ENCODE measurements at regions not wholly inside any gene's neighbourhood (a gene's known extent, or its start where the extent isn't known, plus 50 kb on each side); places are given as distances from the start of the nearest gene placed in this dataset.

- H3K36me3 ChIP-seq (ENCODE audit: control insufficient read depth in 4 of 4, insufficient read depth in 4 of 4, low read length in 3 of 4), result no peaks in the 10 kb centered on the region
Measured at GRCh38 chr2:139643139-139643538, 862.9 kb upstream of the NXPH2 start.

GRCh38 chr2:139631966-139632365 is 851.8 kb upstream of the NXPH2 start:
- Histone ChIP-seq H3K27ac (ENCODE audit: insufficient read depth in 1 of 2, low read depth in 1 of 2, low read length in 2 of 2, poor library complexity in 1 of 2, severe bottlenecking in 2 of 2) (no peak overlapping the region), H3K36me3 (ENCODE audit: control insufficient read depth in 4 of 4, insufficient read depth in 4 of 4, low read length in 3 of 4) (no peaks in the 10 kb centered on the region), H3K27me3 (replicated peaks in 2 of 5; ENCODE audit: control insufficient read depth in 4 of 5, insufficient read depth in 5 of 5, low read length in 4 of 5) (no peaks in the 10 kb centered on the region), H3K4me3 (ENCODE audit: control insufficient read depth in 1 of 7, extremely low read depth in 1 of 7, insufficient read depth in 4 of 7, low read depth in 2 of 7, low read length in 6 of 7) (no peak overlapping the region), H3K4me1 (ENCODE audit: control extremely low read depth in 1 of 4, control insufficient read depth in 4 of 4, insufficient read depth in 4 of 4, low read length in 3 of 4) (no peaks in the 10 kb centered on the region), H3K9me3 (ENCODE audit: control extremely low read depth in 1 of 5, control insufficient read depth in 4 of 5, insufficient read depth in 2 of 5, low read depth in 1 of 5, low read length in 4 of 5) (peaks cover 0 to 3% (median 0%) of the 10 kb centered on the region in 5 experiments)
- POLR2A ChIA-PET, result no interaction called here
- no peak for DNase-seq
- CTCF ChIA-PET, result no interaction called here
- WGBS (ENCODE audit: insufficient coverage), result no CpG with 5 or more reads among the region's 1 CpG

More at GRCh38 chr2:139643139-139643538, 862.9 kb upstream of the NXPH2 start:
- Histone ChIP-seq H3K4me3 (ENCODE audit: control insufficient read depth in 1 of 7, extremely low read depth in 1 of 7, insufficient read depth in 4 of 7, low read depth in 2 of 7, low read length in 6 of 7) (no peak overlapping the region), H3K9me3 (ENCODE audit: control extremely low read depth in 1 of 5, control insufficient read depth in 4 of 5, insufficient read depth in 2 of 5, low read depth in 1 of 5, low read length in 4 of 5) (peaks cover 0 to 6% (median 2%) of the 10 kb centered on the region in 5 experiments), H3K27ac (ENCODE audit: insufficient read depth in 1 of 2, low read depth in 1 of 2, low read length in 2 of 2, poor library complexity in 1 of 2, severe bottlenecking in 2 of 2) (no peak overlapping the region), H3K4me1 (ENCODE audit: control extremely low read depth in 1 of 4, control insufficient read depth in 4 of 4, insufficient read depth in 4 of 4, low read length in 3 of 4) (no peaks in the 10 kb centered on the region), H3K27me3 (replicated peaks in 2 of 5; ENCODE audit: control insufficient read depth in 4 of 5, insufficient read depth in 5 of 5, low read length in 4 of 5) (no peaks in the 10 kb centered on the region)
- DNase-seq, result no peak
- POLR2A ChIA-PET, result no interaction called here
- CTCF ChIA-PET, result no interaction called here

- H3K27me3 ChIP-seq (replicated peaks in 2 of 5; ENCODE audit: control insufficient read depth in 4 of 5, insufficient read depth in 5 of 5, low read length in 4 of 5), result no peaks in the 10 kb centered on the region
- H3K36me3 ChIP-seq (ENCODE audit: control insufficient read depth in 4 of 4, insufficient read depth in 4 of 4, low read length in 3 of 4), result no peaks in the 10 kb centered on the region
- H3K27ac ChIP-seq (ENCODE audit: insufficient read depth in 1 of 2, low read depth in 1 of 2, low read length in 2 of 2, poor library complexity in 1 of 2, severe bottlenecking in 2 of 2), result no peak overlapping the region
- no peak for DNase-seq
- H3K4me3 ChIP-seq (ENCODE audit: control insufficient read depth in 1 of 7, extremely low read depth in 1 of 7, insufficient read depth in 4 of 7, low read depth in 2 of 7, low read length in 6 of 7), result no peak overlapping the region
- WGBS (ENCODE audit: insufficient coverage), result 75% methylated on average over 1 of the region's 2 CpGs
- POLR2A ChIA-PET, result no interaction called here
- CTCF ChIA-PET, result no interaction called here
- no peaks in the 10 kb centered on the region for H3K9me3 ChIP-seq (ENCODE audit: control extremely low read depth in 1 of 5, control insufficient read depth in 4 of 5, insufficient read depth in 2 of 5, low read depth in 1 of 5, low read length in 4 of 5)
- no peaks in the 10 kb centered on the region for H3K4me1 ChIP-seq (ENCODE audit: control extremely low read depth in 1 of 4, control insufficient read depth in 4 of 4, insufficient read depth in 4 of 4, low read length in 3 of 4)
Measured at GRCh38 chr2:139628931-139629330, 848.7 kb upstream of the NXPH2 start.

- no peak for DNase-seq
- H3K36me3 ChIP-seq (ENCODE audit: control insufficient read depth in 4 of 4, insufficient read depth in 4 of 4, low read length in 3 of 4), result no peaks in the 10 kb centered on the region
- H3K27me3 ChIP-seq (replicated peaks in 2 of 5; ENCODE audit: control insufficient read depth in 4 of 5, insufficient read depth in 5 of 5, low read length in 4 of 5), result no peaks in the 10 kb centered on the region
- POLR2A ChIA-PET, result no interaction called here
- H3K27ac ChIP-seq (ENCODE audit: insufficient read depth in 1 of 2, low read depth in 1 of 2, low read length in 2 of 2, poor library complexity in 1 of 2, severe bottlenecking in 2 of 2), result no peak overlapping the region
- H3K4me1 ChIP-seq (ENCODE audit: control extremely low read depth in 1 of 4, control insufficient read depth in 4 of 4, insufficient read depth in 4 of 4, low read length in 3 of 4), result no peaks in the 10 kb centered on the region
- WGBS (ENCODE audit: insufficient coverage), result 100% methylated on average over 3 of the region's 3 CpGs
- no peaks in the 10 kb centered on the region for H3K9me3 ChIP-seq (ENCODE audit: control extremely low read depth in 1 of 5, control insufficient read depth in 4 of 5, insufficient read depth in 2 of 5, low read depth in 1 of 5, low read length in 4 of 5)
- no peak overlapping the region for H3K4me3 ChIP-seq (ENCODE audit: control insufficient read depth in 1 of 7, extremely low read depth in 1 of 7, insufficient read depth in 4 of 7, low read depth in 2 of 7, low read length in 6 of 7)
- CTCF ChIA-PET, result no interaction called here
Measured at GRCh38 chr2:139626128-139626527, 845.9 kb upstream of the NXPH2 start.

- Histone ChIP-seq H3K36me3 (ENCODE audit: control insufficient read depth in 4 of 4, insufficient read depth in 4 of 4, low read length in 3 of 4) (no peaks in the 10 kb centered on the region), H3K9me3 (ENCODE audit: control extremely low read depth in 1 of 5, control insufficient read depth in 4 of 5, insufficient read depth in 2 of 5, low read depth in 1 of 5, low read length in 4 of 5) (peaks cover 0 to 3% (median 0%) of the 10 kb centered on the region in 5 experiments), H3K27me3 (replicated peaks in 2 of 5; ENCODE audit: control insufficient read depth in 4 of 5, insufficient read depth in 5 of 5, low read length in 4 of 5) (no peaks in the 10 kb centered on the region), H3K27ac (ENCODE audit: insufficient read depth in 1 of 2, low read depth in 1 of 2, low read length in 2 of 2, poor library complexity in 1 of 2, severe bottlenecking in 2 of 2) (no peak overlapping the region), H3K4me1 (ENCODE audit: control extremely low read depth in 1 of 4, control insufficient read depth in 4 of 4, insufficient read depth in 4 of 4, low read length in 3 of 4) (no peaks in the 10 kb centered on the region), H3K4me3 (ENCODE audit: control insufficient read depth in 1 of 7, extremely low read depth in 1 of 7, insufficient read depth in 4 of 7, low read depth in 2 of 7, low read length in 6 of 7) (no peak overlapping the region)
- 100% methylated on average over 1 of the region's 1 CpG for WGBS (ENCODE audit: insufficient coverage)
- POLR2A ChIA-PET, result no interaction called here
- CTCF ChIA-PET, result no interaction called here
- no peak for DNase-seq
Measured at GRCh38 chr2:139622691-139623090, 842.5 kb upstream of the NXPH2 start.

GRCh38 chr2:139617747-139618146 is 837.6 kb upstream of the NXPH2 start:
- Histone ChIP-seq H3K27me3 (replicated peaks in 2 of 5; ENCODE audit: control insufficient read depth in 4 of 5, insufficient read depth in 5 of 5, low read length in 4 of 5) (no peaks in the 10 kb centered on the region), H3K4me3 (ENCODE audit: control insufficient read depth in 1 of 7, extremely low read depth in 1 of 7, insufficient read depth in 4 of 7, low read depth in 2 of 7, low read length in 6 of 7) (no peak overlapping the region), H3K9me3 (ENCODE audit: control extremely low read depth in 1 of 5, control insufficient read depth in 4 of 5, insufficient read depth in 2 of 5, low read depth in 1 of 5, low read length in 4 of 5) (peaks cover 0 to 3% (median 0%) of the 10 kb centered on the region in 5 experiments), H3K36me3 (ENCODE audit: control insufficient read depth in 4 of 4, insufficient read depth in 4 of 4, low read length in 3 of 4) (no peaks in the 10 kb centered on the region), H3K4me1 (ENCODE audit: control extremely low read depth in 1 of 4, control insufficient read depth in 4 of 4, insufficient read depth in 4 of 4, low read length in 3 of 4) (no peaks in the 10 kb centered on the region), H3K27ac (ENCODE audit: insufficient read depth in 1 of 2, low read depth in 1 of 2, low read length in 2 of 2, poor library complexity in 1 of 2, severe bottlenecking in 2 of 2) (no peak overlapping the region)
- ChIA-PET CTCF (no interaction called here), POLR2A (no interaction called here)
- DNase-seq, result no peak

GRCh38 chr2:139613264-139613663 is 833.1 kb upstream of the NXPH2 start:
- Histone ChIP-seq H3K36me3 (ENCODE audit: control insufficient read depth in 4 of 4, insufficient read depth in 4 of 4, low read length in 3 of 4) (no peaks in the 10 kb centered on the region), H3K4me3 (ENCODE audit: control insufficient read depth in 1 of 7, extremely low read depth in 1 of 7, insufficient read depth in 4 of 7, low read depth in 2 of 7, low read length in 6 of 7) (no peak overlapping the region), H3K27me3 (replicated peaks in 2 of 5; ENCODE audit: control insufficient read depth in 4 of 5, insufficient read depth in 5 of 5, low read length in 4 of 5) (no peaks in the 10 kb centered on the region), H3K4me1 (ENCODE audit: control extremely low read depth in 1 of 4, control insufficient read depth in 4 of 4, insufficient read depth in 4 of 4, low read length in 3 of 4) (no peaks in the 10 kb centered on the region), H3K27ac (ENCODE audit: insufficient read depth in 1 of 2, low read depth in 1 of 2, low read length in 2 of 2, poor library complexity in 1 of 2, severe bottlenecking in 2 of 2) (no peak overlapping the region), H3K9me3 (ENCODE audit: control extremely low read depth in 1 of 5, control insufficient read depth in 4 of 5, insufficient read depth in 2 of 5, low read depth in 1 of 5, low read length in 4 of 5) (peaks cover 0 to 2% (median 0%) of the 10 kb centered on the region in 5 experiments)
- DNase-seq, result no peak
- WGBS (ENCODE audit: insufficient coverage), result no CpG with 5 or more reads among the region's 3 CpGs
- ChIA-PET POLR2A (no interaction called here), CTCF (no interaction called here)

GRCh38 chr2:139610512-139610911 is 830.3 kb upstream of the NXPH2 start:
- H3K9me3 ChIP-seq (ENCODE audit: control extremely low read depth in 1 of 5, control insufficient read depth in 4 of 5, insufficient read depth in 2 of 5, low read depth in 1 of 5, low read length in 4 of 5), result peaks cover 0 to 2% (median 0%) of the 10 kb centered on the region in 5 experiments
- no peak for DNase-seq
- no peaks in the 10 kb centered on the region for H3K27me3 ChIP-seq (replicated peaks in 2 of 5; ENCODE audit: control insufficient read depth in 4 of 5, insufficient read depth in 5 of 5, low read length in 4 of 5)
- no peaks in the 10 kb centered on the region for H3K36me3 ChIP-seq (ENCODE audit: control insufficient read depth in 4 of 4, insufficient read depth in 4 of 4, low read length in 3 of 4)
- no peaks in the 10 kb centered on the region for H3K4me1 ChIP-seq (ENCODE audit: control extremely low read depth in 1 of 4, control insufficient read depth in 4 of 4, insufficient read depth in 4 of 4, low read length in 3 of 4)
- no peak overlapping the region for H3K4me3 ChIP-seq (ENCODE audit: control insufficient read depth in 1 of 7, extremely low read depth in 1 of 7, insufficient read depth in 4 of 7, low read depth in 2 of 7, low read length in 6 of 7)
- WGBS (ENCODE audit: insufficient coverage), result no CpG with 5 or more reads among the region's 3 CpGs
- H3K27ac ChIP-seq (ENCODE audit: insufficient read depth in 1 of 2, low read depth in 1 of 2, low read length in 2 of 2, poor library complexity in 1 of 2, severe bottlenecking in 2 of 2), result no peak overlapping the region
- POLR2A ChIA-PET, result no interaction called here
- CTCF ChIA-PET, result no interaction called here
